ENCODE measurements at regions not wholly inside any gene's neighbourhood (a gene's known extent, or its start where the extent isn't known, plus 50 kb on each side); places are given as distances from the start of the nearest gene placed in this dataset.

DNA sequence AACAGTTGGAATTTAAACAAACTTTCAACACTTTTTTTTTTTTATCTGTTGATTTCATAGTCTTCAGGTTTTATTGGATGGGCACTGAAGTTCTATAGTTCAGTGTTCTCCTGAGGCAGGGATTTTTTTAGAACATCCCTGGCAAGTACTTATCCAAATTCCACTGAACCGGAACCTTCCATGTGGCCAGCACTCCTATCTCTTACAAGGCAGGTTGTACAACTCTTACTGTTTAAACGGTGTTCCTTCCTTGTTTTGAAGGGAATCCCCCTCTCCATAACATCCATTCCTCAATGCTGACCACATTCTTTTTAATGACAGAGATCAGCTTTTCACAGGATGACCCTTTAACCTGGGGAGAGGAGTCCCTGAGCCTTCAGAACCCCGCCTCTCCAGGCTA lies 238.9 kb upstream of the CTBP2 start:
- no peaks in the 10 kb centered on the region for H3K9me3 ChIP-seq
- WGBS, 2 donors = 59 to 63% methylated on average over 3 of the region's 3 CpGs
- TF ChIP-seq, protein P1, sequence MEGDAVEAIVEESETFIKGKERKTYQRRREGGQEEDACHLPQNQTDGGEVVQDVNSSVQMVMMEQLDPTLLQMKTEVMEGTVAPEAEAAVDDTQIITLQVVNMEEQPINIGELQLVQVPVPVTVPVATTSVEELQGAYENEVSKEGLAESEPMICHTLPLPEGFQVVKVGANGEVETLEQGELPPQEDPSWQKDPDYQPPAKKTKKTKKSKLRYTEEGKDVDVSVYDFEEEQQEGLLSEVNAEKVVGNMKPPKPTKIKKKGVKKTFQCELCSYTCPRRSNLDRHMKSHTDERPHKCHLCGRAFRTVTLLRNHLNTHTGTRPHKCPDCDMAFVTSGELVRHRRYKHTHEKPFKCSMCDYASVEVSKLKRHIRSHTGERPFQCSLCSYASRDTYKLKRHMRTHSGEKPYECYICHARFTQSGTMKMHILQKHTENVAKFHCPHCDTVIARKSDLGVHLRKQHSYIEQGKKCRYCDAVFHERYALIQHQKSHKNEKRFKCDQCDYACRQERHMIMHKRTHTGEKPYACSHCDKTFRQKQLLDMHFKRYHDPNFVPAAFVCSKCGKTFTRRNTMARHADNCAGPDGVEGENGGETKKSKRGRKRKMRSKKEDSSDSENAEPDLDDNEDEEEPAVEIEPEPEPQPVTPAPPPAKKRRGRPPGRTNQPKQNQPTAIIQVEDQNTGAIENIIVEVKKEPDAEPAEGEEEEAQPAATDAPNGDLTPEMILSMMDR (IDR thresholded peaks at IDR 0.05) = no peak
- no peaks in the 10 kb centered on the region for H3K4me1 ChIP-seq
- no peaks in the 10 kb centered on the region for H3K36me3 ChIP-seq
- no peak for DNase-seq (ENCODE audit: low spot score in 2 of 2)
- H3K27ac ChIP-seq = no peak overlapping the region
- H3K4me3 ChIP-seq = no peak overlapping the region
- no peaks in the 10 kb centered on the region for H3K27me3 ChIP-seq

DNA sequence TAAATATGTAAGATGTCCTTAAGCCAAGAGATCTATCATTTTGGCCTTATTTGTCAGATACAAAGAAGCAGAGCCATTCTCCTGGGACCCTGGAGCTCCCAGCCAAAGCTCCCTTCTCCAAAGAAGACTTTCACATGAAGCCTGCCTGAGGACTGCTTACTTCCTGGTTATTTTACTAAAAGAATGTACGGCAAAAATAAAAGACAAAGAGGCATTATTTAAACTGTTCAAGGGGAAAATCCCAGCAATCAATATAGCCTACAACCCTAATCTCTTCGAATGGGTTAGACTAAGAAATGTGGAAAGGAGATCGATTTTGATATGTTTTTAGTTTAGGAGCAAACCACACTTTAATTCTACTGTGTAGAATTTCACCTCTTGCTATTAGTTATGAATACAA lies 237.9 kb upstream of the CTBP2 start:
- WGBS, 2 donors = 34 to 39% methylated on average over 3 of the region's 3 CpGs
- TF ChIP-seq, protein P1 (IDR thresholded peaks at IDR 0.05) = no peak
- TF ChIP-seq POLR2A (IDR thresholded peaks at IDR 0.05) = no peak
- TF ChIP-seq EP300 (IDR thresholded peaks at IDR 0.05) = no peak
- no peaks in the 10 kb centered on the region for H3K36me3 ChIP-seq

DNA sequence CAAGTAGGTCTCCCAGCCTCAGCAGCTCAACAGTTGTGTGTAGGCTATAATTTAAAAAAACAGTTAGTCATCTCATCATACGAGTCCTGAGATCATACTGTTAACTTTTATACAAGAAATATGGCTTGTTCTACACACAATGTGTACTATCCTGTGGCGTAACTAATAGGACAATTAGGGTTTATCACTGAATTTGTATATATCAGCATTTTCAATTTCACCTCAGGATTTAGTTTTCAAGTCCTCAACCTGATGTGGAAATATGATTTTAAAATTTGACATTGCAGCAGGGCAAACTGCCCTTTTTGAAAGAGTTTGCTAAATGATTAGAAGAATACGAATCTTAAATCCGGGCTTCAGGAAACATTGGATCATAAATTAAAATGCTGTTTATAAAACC lies 237.2 kb upstream of the CTBP2 start:
- no peaks in the 10 kb centered on the region for H3K4me1 ChIP-seq
- H3K4me3 ChIP-seq = no peak overlapping the region
- H3K9me3 ChIP-seq = no peaks in the 10 kb centered on the region
- no peak for TF ChIP-seq POLR2A (IDR thresholded peaks at IDR 0.05)
- TF ChIP-seq, protein P1 (IDR thresholded peaks at IDR 0.05) = no peak
- TF ChIP-seq EP300 (IDR thresholded peaks at IDR 0.05) = no peak
- no peaks in the 10 kb centered on the region for H3K36me3 ChIP-seq
- no peak for DNase-seq (ENCODE audit: low spot score in 2 of 2)
- no peaks in the 10 kb centered on the region for H3K27me3 ChIP-seq
- 76 to 80% methylated on average over 4 of the region's 4 CpGs for WGBS, 2 donors
- no peak overlapping the region for H3K27ac ChIP-seq

More for the DNA sequence above, 237.9 kb upstream of the CTBP2 start:
- Histone ChIP-seq H3K4me1 (no peaks in the 10 kb centered on the region), H3K27me3 (no peaks in the 10 kb centered on the region), H3K4me3 (no peak overlapping the region), H3K9me3 (no peaks in the 10 kb centered on the region), H3K27ac (no peak overlapping the region)
- DNase-seq (ENCODE audit: low spot score in 2 of 2) = no peak

DNA sequence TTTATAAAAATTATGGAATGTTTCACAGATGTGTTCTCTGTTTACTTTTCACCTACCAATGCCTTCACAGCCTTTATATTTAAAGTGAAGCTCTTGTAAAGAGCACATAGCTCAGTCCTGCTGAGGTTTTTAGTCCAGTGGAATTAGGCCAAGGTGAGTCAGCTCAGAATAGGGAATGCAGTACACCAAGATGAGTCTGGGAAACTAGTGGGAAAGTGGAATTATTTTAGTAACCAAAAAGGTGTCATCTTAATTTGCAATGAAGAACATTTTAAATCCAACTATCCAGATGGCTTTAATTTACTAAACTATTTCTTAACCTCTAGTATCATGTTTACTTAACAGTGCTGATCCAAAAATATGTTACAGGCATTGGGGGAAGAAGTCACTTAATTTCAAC lies 236.3 kb upstream of the CTBP2 start:
- H3K4me3 ChIP-seq = no peak overlapping the region
- no peaks in the 10 kb centered on the region for H3K36me3 ChIP-seq
- no peaks in the 10 kb centered on the region for H3K27me3 ChIP-seq
- H3K4me1 ChIP-seq = no peaks in the 10 kb centered on the region
- H3K9me3 ChIP-seq = no peaks in the 10 kb centered on the region
- TF ChIP-seq POLR2A (IDR thresholded peaks at IDR 0.05) (no peak), EP300 (IDR thresholded peaks at IDR 0.05) (no peak)
- TF ChIP-seq, protein P1 (IDR thresholded peaks at IDR 0.05) = no peak
- no peak overlapping the region for H3K27ac ChIP-seq
- no peak for DNase-seq (ENCODE audit: low spot score in 2 of 2)

DNA sequence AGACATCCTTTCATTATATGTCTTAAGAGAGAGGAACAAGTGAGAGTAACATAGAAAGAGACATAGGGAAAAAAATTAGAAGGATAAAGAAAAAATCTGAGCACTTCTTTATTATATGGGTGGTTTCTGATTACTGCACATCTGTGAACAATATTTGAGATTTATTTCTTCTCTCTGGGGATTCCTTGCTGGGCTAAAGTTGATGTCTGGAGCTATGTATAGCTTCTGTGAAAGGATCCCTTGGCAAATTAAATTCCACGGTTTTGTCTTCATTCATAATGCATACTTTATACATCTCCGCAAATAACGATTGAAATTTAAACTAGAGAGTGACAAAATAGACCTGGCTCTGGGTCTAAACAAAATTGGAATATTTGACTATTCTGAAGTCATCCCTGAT lies 232.2 kb upstream of the CTBP2 start:
- Histone ChIP-seq H3K4me3 (no peak overlapping the region), H3K4me1 (no peaks in the 10 kb centered on the region), H3K27me3 (no peaks in the 10 kb centered on the region), H3K27ac (no peak overlapping the region), H3K9me3 (peaks cover 0 to 19% (median 4%) of the 10 kb centered on the region in 4 donors), H3K36me3 (no peaks in the 10 kb centered on the region)
- TF ChIP-seq, protein P1 (IDR thresholded peaks at IDR 0.05) = no peak
- no peak for TF ChIP-seq EP300 (IDR thresholded peaks at IDR 0.05)
- TF ChIP-seq POLR2A (IDR thresholded peaks at IDR 0.05) = no peak
- WGBS, 2 donors = 41 to 43% methylated on average over 3 of the region's 3 CpGs
- no peak for DNase-seq (ENCODE audit: low spot score in 2 of 2)
